ENCODE measurements at regions not wholly inside any gene's neighbourhood (a gene's known extent, or its start where the extent isn't known, plus 50 kb on each side); places are given as distances from the start of the nearest gene placed in this dataset.

GRCh38 chr6:56005426-56005825 lies 130.0 kb upstream of the BMP5 start:
- DNase-seq: no peak
- WGBS (ENCODE audit: insufficient coverage): no CpG with 5 or more reads among the region's 1 CpG
- H3K36me3 ChIP-seq (ENCODE audit: control insufficient read depth, insufficient read depth, low read length): no peaks in the 10 kb centered on the region

GRCh38 chr6:56004426-56004825 lies 129.0 kb upstream of the BMP5 start:
- no CpG with 5 or more reads among the region's 2 CpGs for WGBS (ENCODE audit: insufficient coverage)
- DNase-seq: no peak

More at GRCh38 chr6:56005426-56005825, 130.0 kb upstream of the BMP5 start:
- no peak overlapping the region for H3K4me3 ChIP-seq (ENCODE audit: low read length)
- no peak overlapping the region for H3K27ac ChIP-seq (ENCODE audit: low read length)
- H3K27me3 ChIP-seq (ENCODE audit: control insufficient read depth, insufficient read depth, low read length): no peaks in the 10 kb centered on the region
- peaks cover 2% of the 10 kb centered on the region for H3K9me3 ChIP-seq (replicated peaks; ENCODE audit: control insufficient read depth, low read depth, low read length)
- no peaks in the 10 kb centered on the region for H3K4me1 ChIP-seq (ENCODE audit: control insufficient read depth, insufficient read depth, low read length)

GRCh38 chr6:56003616-56004015 lies 128.2 kb upstream of the BMP5 start:
- no peak overlapping the region for H3K27ac ChIP-seq (ENCODE audit: low read length)
- no peaks in the 10 kb centered on the region for H3K36me3 ChIP-seq (ENCODE audit: control insufficient read depth, insufficient read depth, low read length)
- H3K4me3 ChIP-seq (ENCODE audit: low read length): no peak overlapping the region
- no peak for DNase-seq
- H3K9me3 ChIP-seq (replicated peaks; ENCODE audit: control insufficient read depth, low read depth, low read length): no peaks in the 10 kb centered on the region
- H3K27me3 ChIP-seq (ENCODE audit: control insufficient read depth, insufficient read depth, low read length): no peaks in the 10 kb centered on the region
- no CpG with 5 or more reads among the region's 2 CpGs for WGBS (ENCODE audit: insufficient coverage)
- no peaks in the 10 kb centered on the region for H3K4me1 ChIP-seq (ENCODE audit: control insufficient read depth, insufficient read depth, low read length)

More at GRCh38 chr6:56004426-56004825, 129.0 kb upstream of the BMP5 start:
- no peak overlapping the region for H3K27ac ChIP-seq (ENCODE audit: low read length)
- H3K4me1 ChIP-seq (ENCODE audit: control insufficient read depth, insufficient read depth, low read length): no peaks in the 10 kb centered on the region
- H3K9me3 ChIP-seq (replicated peaks; ENCODE audit: control insufficient read depth, low read depth, low read length): peaks cover 2% of the 10 kb centered on the region
- no peaks in the 10 kb centered on the region for H3K27me3 ChIP-seq (ENCODE audit: control insufficient read depth, insufficient read depth, low read length)
- H3K4me3 ChIP-seq (ENCODE audit: low read length): no peak overlapping the region
- no peaks in the 10 kb centered on the region for H3K36me3 ChIP-seq (ENCODE audit: control insufficient read depth, insufficient read depth, low read length)

GRCh38 chr6:56002336-56002735 lies 126.9 kb upstream of the BMP5 start:
- no peaks in the 10 kb centered on the region for H3K9me3 ChIP-seq (replicated peaks; ENCODE audit: control insufficient read depth, low read depth, low read length)
- no peak for DNase-seq
- 100% methylated on average over 1 of the region's 5 CpGs for WGBS (ENCODE audit: insufficient coverage)

GRCh38 chr6:55998576-55998975 lies 123.2 kb upstream of the BMP5 start:
- no CpG with 5 or more reads among the region's 2 CpGs for WGBS (ENCODE audit: insufficient coverage)
- H3K36me3 ChIP-seq (ENCODE audit: control insufficient read depth, insufficient read depth, low read length): no peaks in the 10 kb centered on the region
- no peak overlapping the region for H3K4me3 ChIP-seq (ENCODE audit: low read length)
- H3K4me1 ChIP-seq (ENCODE audit: control insufficient read depth, insufficient read depth, low read length): no peaks in the 10 kb centered on the region
- H3K27ac ChIP-seq (ENCODE audit: low read length): no peak overlapping the region
- peak; percentile 60 for DNase-seq
- H3K27me3 ChIP-seq (ENCODE audit: control insufficient read depth, insufficient read depth, low read length): no peaks in the 10 kb centered on the region
- peaks cover 2% of the 10 kb centered on the region for H3K9me3 ChIP-seq (replicated peaks; ENCODE audit: control insufficient read depth, low read depth, low read length)

More at GRCh38 chr6:56002336-56002735, 126.9 kb upstream of the BMP5 start:
- H3K27ac ChIP-seq (ENCODE audit: low read length): no peak overlapping the region
- H3K4me3 ChIP-seq (ENCODE audit: low read length): no peak overlapping the region
- no peaks in the 10 kb centered on the region for H3K27me3 ChIP-seq (ENCODE audit: control insufficient read depth, insufficient read depth, low read length)
- H3K36me3 ChIP-seq (ENCODE audit: control insufficient read depth, insufficient read depth, low read length): no peaks in the 10 kb centered on the region
- no peaks in the 10 kb centered on the region for H3K4me1 ChIP-seq (ENCODE audit: control insufficient read depth, insufficient read depth, low read length)

- H3K4me3 ChIP-seq (ENCODE audit: low read length): no peak overlapping the region
- H3K36me3 ChIP-seq (ENCODE audit: control insufficient read depth, insufficient read depth, low read length): peaks cover 2% of the 10 kb centered on the region
- WGBS (ENCODE audit: insufficient coverage): no CpG with 5 or more reads among the region's 3 CpGs
- no peaks in the 10 kb centered on the region for H3K4me1 ChIP-seq (ENCODE audit: control insufficient read depth, insufficient read depth, low read length)
- H3K27ac ChIP-seq (ENCODE audit: low read length): no peak overlapping the region
- H3K27me3 ChIP-seq (ENCODE audit: control insufficient read depth, insufficient read depth, low read length): no peaks in the 10 kb centered on the region
- peaks cover 11% of the 10 kb centered on the region for H3K9me3 ChIP-seq (replicated peaks; ENCODE audit: control insufficient read depth, low read depth, low read length)
- no peak for DNase-seq
These were observed 122.0 kb upstream of the BMP5 start for GRCh38 chr6:55997223-55997874.

GRCh38 chr6:55994531-55994930 lies 119.1 kb upstream of the BMP5 start:
- H3K4me3 ChIP-seq (ENCODE audit: low read length): no peak overlapping the region
- no peak overlapping the region for H3K27ac ChIP-seq (ENCODE audit: low read length)
- DNase-seq: no peak
- no peaks in the 10 kb centered on the region for H3K4me1 ChIP-seq (ENCODE audit: control insufficient read depth, insufficient read depth, low read length)
- peaks cover 2% of the 10 kb centered on the region for H3K36me3 ChIP-seq (ENCODE audit: control insufficient read depth, insufficient read depth, low read length)
- 60% methylated on average over 1 of the region's 3 CpGs for WGBS (ENCODE audit: insufficient coverage)
- no peaks in the 10 kb centered on the region for H3K27me3 ChIP-seq (ENCODE audit: control insufficient read depth, insufficient read depth, low read length)
- peaks cover 11% of the 10 kb centered on the region for H3K9me3 ChIP-seq (replicated peaks; ENCODE audit: control insufficient read depth, low read depth, low read length)

- Histone ChIP-seq H3K4me3 (ENCODE audit: low read length) (no peak overlapping the region), H3K36me3 (ENCODE audit: control insufficient read depth, insufficient read depth, low read length) (peaks cover 2% of the 10 kb centered on the region), H3K27me3 (ENCODE audit: control insufficient read depth, insufficient read depth, low read length) (no peaks in the 10 kb centered on the region), H3K27ac (ENCODE audit: low read length) (no peak overlapping the region), H3K4me1 (ENCODE audit: control insufficient read depth, insufficient read depth, low read length) (no peaks in the 10 kb centered on the region), H3K9me3 (replicated peaks; ENCODE audit: control insufficient read depth, low read depth, low read length) (peaks cover 11% of the 10 kb centered on the region)
- no peak for DNase-seq
- 94% methylated on average over 2 of the region's 2 CpGs for WGBS (ENCODE audit: insufficient coverage)
These were observed 118.0 kb upstream of the BMP5 start for GRCh38 chr6:55993418-55993817.

- H3K9me3 ChIP-seq (replicated peaks; ENCODE audit: control insufficient read depth, low read depth, low read length): peaks cover 11% of the 10 kb centered on the region
- peaks cover 2% of the 10 kb centered on the region for H3K36me3 ChIP-seq (ENCODE audit: control insufficient read depth, insufficient read depth, low read length)
- no peaks in the 10 kb centered on the region for H3K27me3 ChIP-seq (ENCODE audit: control insufficient read depth, insufficient read depth, low read length)
- DNase-seq: no peak
- no peaks in the 10 kb centered on the region for H3K4me1 ChIP-seq (ENCODE audit: control insufficient read depth, insufficient read depth, low read length)
- H3K27ac ChIP-seq (ENCODE audit: low read length): no peak overlapping the region
- no peak overlapping the region for H3K4me3 ChIP-seq (ENCODE audit: low read length)
These were observed 117.2 kb upstream of the BMP5 start for GRCh38 chr6:55992546-55992945.

- no peaks in the 10 kb centered on the region for H3K27me3 ChIP-seq (ENCODE audit: control insufficient read depth, insufficient read depth, low read length)
- no CpG with 5 or more reads among the region's 1 CpG for WGBS (ENCODE audit: insufficient coverage)
- H3K27ac ChIP-seq (ENCODE audit: low read length): no peak overlapping the region
- H3K9me3 ChIP-seq (replicated peaks; ENCODE audit: control insufficient read depth, low read depth, low read length): no peaks in the 10 kb centered on the region
- no peak overlapping the region for H3K4me3 ChIP-seq (ENCODE audit: low read length)
- H3K4me1 ChIP-seq (ENCODE audit: control insufficient read depth, insufficient read depth, low read length): peaks cover 2% of the 10 kb centered on the region
- no peak for DNase-seq
- H3K36me3 ChIP-seq (ENCODE audit: control insufficient read depth, insufficient read depth, low read length): no peaks in the 10 kb centered on the region
These were observed 109.9 kb upstream of the BMP5 start for GRCh38 chr6:55985309-55985708.

- Histone ChIP-seq H3K4me1 (ENCODE audit: control insufficient read depth, insufficient read depth, low read length) (peaks cover 2% of the 10 kb centered on the region), H3K27me3 (ENCODE audit: control insufficient read depth, insufficient read depth, low read length) (no peaks in the 10 kb centered on the region), H3K4me3 (ENCODE audit: low read length) (no peak overlapping the region), H3K9me3 (replicated peaks; ENCODE audit: control insufficient read depth, low read depth, low read length) (no peaks in the 10 kb centered on the region), H3K36me3 (ENCODE audit: control insufficient read depth, insufficient read depth, low read length) (no peaks in the 10 kb centered on the region), H3K27ac (ENCODE audit: low read length) (no peak overlapping the region)
- no CpG with 5 or more reads among the region's 2 CpGs for WGBS (ENCODE audit: insufficient coverage)
- no peak for DNase-seq
These were observed 108.5 kb upstream of the BMP5 start for GRCh38 chr6:55983861-55984260.

All from muscle of leg (tissue), 3 donors.